Right lobe of liver (tissue), 4 donors: ENCODE measurements at regions not wholly inside any gene's neighbourhood (a gene's known extent, or its start where the extent isn't known, plus 50 kb on each side); places are given as distances from the start of the nearest gene placed in this dataset.

Experiments used
- POLR2A ChIP-seq: fragments of 450-650 bp; IDR thresholded peaks from one replicate; pipeline ENCODE4 v1.6.1; 2017; ENCODE audit warnings: antibody characterized with exemption, mild to moderate bottlenecking
- TF ChIP-seq, protein P1 (sequence below), 4 donors: fragments of 200-600 bp in 3 of 4; fragments of 450-650 bp in 1 of 4; IDR thresholded peaks; one replicate each; pipeline versions ENCODE4 v1.5.1 to v1.8.0; 2016 to 2022; ENCODE audit warnings: antibody characterized with exemption in 4 of 4, mild to moderate bottlenecking in 2 of 4
- donor health status: DM: no; HTN: no; CAD: no.
- donor health status: DM: no; HTN: no; CAD: no.
- donor health status: DM: no; HTN: yes; CAD: no.

DNA sequence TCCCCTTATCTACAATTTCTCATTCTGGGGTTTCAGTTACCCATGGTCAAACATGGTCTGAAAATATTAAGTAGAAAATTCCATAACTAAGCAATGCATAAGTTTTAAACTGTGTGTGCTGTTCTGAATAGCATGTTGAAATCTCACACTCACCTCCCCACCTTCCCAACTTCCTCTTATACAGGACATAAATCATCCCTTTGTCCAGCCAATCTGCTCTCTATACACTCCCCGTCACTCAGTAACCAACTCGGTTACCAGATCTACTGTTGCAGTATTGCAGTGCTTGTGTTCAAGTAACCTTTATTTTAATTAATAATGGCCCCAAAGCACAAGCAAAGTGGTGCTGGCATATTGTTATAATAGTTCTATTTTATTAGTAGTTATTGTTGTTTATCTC, 420.5 kb downstream of the GXYLT1 start:
- no peak for TF ChIP-seq POLR2A
- TF ChIP-seq, protein P1, sequence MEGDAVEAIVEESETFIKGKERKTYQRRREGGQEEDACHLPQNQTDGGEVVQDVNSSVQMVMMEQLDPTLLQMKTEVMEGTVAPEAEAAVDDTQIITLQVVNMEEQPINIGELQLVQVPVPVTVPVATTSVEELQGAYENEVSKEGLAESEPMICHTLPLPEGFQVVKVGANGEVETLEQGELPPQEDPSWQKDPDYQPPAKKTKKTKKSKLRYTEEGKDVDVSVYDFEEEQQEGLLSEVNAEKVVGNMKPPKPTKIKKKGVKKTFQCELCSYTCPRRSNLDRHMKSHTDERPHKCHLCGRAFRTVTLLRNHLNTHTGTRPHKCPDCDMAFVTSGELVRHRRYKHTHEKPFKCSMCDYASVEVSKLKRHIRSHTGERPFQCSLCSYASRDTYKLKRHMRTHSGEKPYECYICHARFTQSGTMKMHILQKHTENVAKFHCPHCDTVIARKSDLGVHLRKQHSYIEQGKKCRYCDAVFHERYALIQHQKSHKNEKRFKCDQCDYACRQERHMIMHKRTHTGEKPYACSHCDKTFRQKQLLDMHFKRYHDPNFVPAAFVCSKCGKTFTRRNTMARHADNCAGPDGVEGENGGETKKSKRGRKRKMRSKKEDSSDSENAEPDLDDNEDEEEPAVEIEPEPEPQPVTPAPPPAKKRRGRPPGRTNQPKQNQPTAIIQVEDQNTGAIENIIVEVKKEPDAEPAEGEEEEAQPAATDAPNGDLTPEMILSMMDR (IDR thresholded peaks at IDR 0.05), result no peak
